ENCODE measurements at regions not wholly inside any gene's neighbourhood (a gene's known extent, or its start where the extent isn't known, plus 50 kb on each side); places are given as distances from the start of the nearest gene placed in this dataset.

- no peak for DNase-seq
Measured at GRCh38 chr14:85444635-85445034, 85.3 kb upstream of the FLRT2 start.

- no peak for DNase-seq
Measured at GRCh38 chr14:85445151-85445795, 84.7 kb upstream of the FLRT2 start.

- DNase-seq = no peak
Measured at GRCh38 chr14:85447883-85448282, 82.1 kb upstream of the FLRT2 start.

GRCh38 chr14:85451421-85451820, 78.5 kb upstream of the FLRT2 start:
- DNase-seq = no peak

GRCh38 chr14:85453401-85454225, 76.3 kb upstream of the FLRT2 start:
- DNase-seq = no peak

- DNase-seq = no peak
Measured at GRCh38 chr14:85454226-85454813, 75.6 kb upstream of the FLRT2 start.

GRCh38 chr14:85459361-85460000, 70.5 kb upstream of the FLRT2 start:
- DNase-seq = no peak

GRCh38 chr14:85461432-85462133, 68.4 kb upstream of the FLRT2 start:
- no peak for DNase-seq

- no peak for DNase-seq
Measured at GRCh38 chr14:85463512-85463911, 66.4 kb upstream of the FLRT2 start.

GRCh38 chr14:85464135-85464895, 65.6 kb upstream of the FLRT2 start:
- DNase-seq = no peak

- DNase-seq = no peak
Measured at GRCh38 chr14:85466678-85467077, 63.3 kb upstream of the FLRT2 start.

GRCh38 chr14:85468816-85469215, 61.1 kb upstream of the FLRT2 start:
- no peak for DNase-seq

- DNase-seq = no peak
Measured at GRCh38 chr14:85471156-85471555, 58.8 kb upstream of the FLRT2 start.

- no peak for DNase-seq
Measured at GRCh38 chr14:85471744-85472143, 58.2 kb upstream of the FLRT2 start.

GRCh38 chr14:85474431-85474830, 55.5 kb upstream of the FLRT2 start:
- DNase-seq = no peak

- DNase-seq = no peak
Measured at GRCh38 chr14:85475113-85475512, 54.8 kb upstream of the FLRT2 start.

GRCh38 chr14:85479306-85479705, 50.6 kb upstream of the FLRT2 start:
- no peak for DNase-seq

GRCh38 chr14:85479771-85480170, 50.2 kb upstream of the FLRT2 start:
- no peak for DNase-seq
